ENCODE measurements at regions not wholly inside any gene's neighbourhood (a gene's known extent, or its start where the extent isn't known, plus 50 kb on each side); places are given as distances from the start of the nearest gene placed in this dataset.

GRCh38 chr15:93154666-93155065 is 65.7 kb upstream of the RGMA start:
- no peaks in the 10 kb centered on the region for H3K4me1 ChIP-seq (ENCODE audit: control insufficient read depth, low read depth, low read length)
- H3K4me3 ChIP-seq (ENCODE audit: low read length) = no peak overlapping the region
- no peak overlapping the region for H2BK15ac ChIP-seq (replicated peaks; ENCODE audit: low read depth)
- no peak overlapping the region for H4K5ac ChIP-seq (ENCODE audit: low read length)
- no peak overlapping the region for H3K56ac ChIP-seq (ENCODE audit: low read length)
- no peak overlapping the region for H4K8ac ChIP-seq (ENCODE audit: low read depth, low read length)
- no peak for DNase-seq
- no peak overlapping the region for H2BK5ac ChIP-seq (ENCODE audit: low read length)
- H3K4me2 ChIP-seq (ENCODE audit: low read length) = no peak overlapping the region
- H3K79me2 ChIP-seq (ENCODE audit: control insufficient read depth, insufficient read depth, low read length) = no peaks in the 10 kb centered on the region
- no peak overlapping the region for H2BK120ac ChIP-seq (ENCODE audit: low read depth, low read length)
- no peak overlapping the region for H3K18ac ChIP-seq (ENCODE audit: low read length)
- H3K23ac ChIP-seq (ENCODE audit: low read length) = no peak overlapping the region
- no peak overlapping the region for H3K27ac ChIP-seq (ENCODE audit: low read depth, low read length)
- H2AK5ac ChIP-seq (ENCODE audit: low read length) = no peak overlapping the region
- WGBS (ENCODE audit: extremely low coverage, insufficient coverage, low lambda C conversion rate) = no CpG with 5 or more reads among the region's 5 CpGs
- no peaks in the 10 kb centered on the region for H3K79me1 ChIP-seq (ENCODE audit: low read length)
- no peaks in the 10 kb centered on the region for H3K36me3 ChIP-seq (ENCODE audit: control insufficient read depth, insufficient read depth, low read length)
- H3K27me3 ChIP-seq (ENCODE audit: insufficient read depth, low read length, poor library complexity) = no peaks in the 10 kb centered on the region
- no peak overlapping the region for H3K4ac ChIP-seq (ENCODE audit: low read depth, low read length)
- H3K9ac ChIP-seq (ENCODE audit: low read length) = no peak overlapping the region

GRCh38 chr15:93152951-93153350 is 63.9 kb upstream of the RGMA start:
- Histone ChIP-seq H2BK15ac (replicated peaks; ENCODE audit: low read depth) (no peak overlapping the region), H3K79me1 (ENCODE audit: low read length) (no peaks in the 10 kb centered on the region), H3K27me3 (ENCODE audit: insufficient read depth, low read length, poor library complexity) (no peaks in the 10 kb centered on the region), H3K4me3 (ENCODE audit: low read length) (no peak overlapping the region), H3K36me3 (ENCODE audit: control insufficient read depth, insufficient read depth, low read length) (no peaks in the 10 kb centered on the region), H3K9ac (ENCODE audit: low read length) (no peak overlapping the region), H3K4ac (ENCODE audit: low read depth, low read length) (no peak overlapping the region), H3K56ac (ENCODE audit: low read length) (no peak overlapping the region), H3K4me2 (ENCODE audit: low read length) (no peak overlapping the region), H3K4me1 (ENCODE audit: control insufficient read depth, low read depth, low read length) (no peaks in the 10 kb centered on the region), H4K5ac (ENCODE audit: low read length) (no peak overlapping the region), H2BK5ac (ENCODE audit: low read length) (no peak overlapping the region), H3K27ac (ENCODE audit: low read depth, low read length) (no peak overlapping the region), H3K79me2 (ENCODE audit: control insufficient read depth, insufficient read depth, low read length) (no peaks in the 10 kb centered on the region), H2BK120ac (ENCODE audit: low read depth, low read length) (no peak overlapping the region), H2AK5ac (ENCODE audit: low read length) (no peak overlapping the region), H3K23ac (ENCODE audit: low read length) (no peak overlapping the region), H4K8ac (ENCODE audit: low read depth, low read length) (no peak overlapping the region), H3K18ac (ENCODE audit: low read length) (no peak overlapping the region)
- no peak for DNase-seq
- WGBS (ENCODE audit: extremely low coverage, insufficient coverage, low lambda C conversion rate) = no CpG with 5 or more reads among the region's 6 CpGs

GRCh38 chr15:93152360-93152759 is 63.3 kb upstream of the RGMA start:
- Histone ChIP-seq H3K27ac (ENCODE audit: low read depth, low read length) (no peak overlapping the region), H3K4ac (ENCODE audit: low read depth, low read length) (no peak overlapping the region), H3K9ac (ENCODE audit: low read length) (no peak overlapping the region), H4K8ac (ENCODE audit: low read depth, low read length) (no peak overlapping the region), H2BK5ac (ENCODE audit: low read length) (no peak overlapping the region), H3K36me3 (ENCODE audit: control insufficient read depth, insufficient read depth, low read length) (no peaks in the 10 kb centered on the region), H4K5ac (ENCODE audit: low read length) (no peak overlapping the region), H3K18ac (ENCODE audit: low read length) (no peak overlapping the region), H3K4me3 (ENCODE audit: low read length) (no peak overlapping the region), H3K79me2 (ENCODE audit: control insufficient read depth, insufficient read depth, low read length) (no peaks in the 10 kb centered on the region), H3K4me2 (ENCODE audit: low read length) (no peak overlapping the region), H2AK5ac (ENCODE audit: low read length) (no peak overlapping the region), H3K27me3 (ENCODE audit: insufficient read depth, low read length, poor library complexity) (no peaks in the 10 kb centered on the region), H3K4me1 (ENCODE audit: control insufficient read depth, low read depth, low read length) (no peaks in the 10 kb centered on the region), H3K23ac (ENCODE audit: low read length) (no peak overlapping the region), H3K79me1 (ENCODE audit: low read length) (no peaks in the 10 kb centered on the region), H3K56ac (ENCODE audit: low read length) (no peak overlapping the region), H2BK15ac (replicated peaks; ENCODE audit: low read depth) (no peak overlapping the region), H2BK120ac (ENCODE audit: low read depth, low read length) (no peak overlapping the region)
- no CpG with 5 or more reads among the region's 5 CpGs for WGBS (ENCODE audit: extremely low coverage, insufficient coverage, low lambda C conversion rate)
- DNase-seq = no peak

- no peak overlapping the region for H4K8ac ChIP-seq (ENCODE audit: low read depth, low read length)
- H2BK15ac ChIP-seq (replicated peaks; ENCODE audit: low read depth) = no peak overlapping the region
- no peak overlapping the region for H3K18ac ChIP-seq (ENCODE audit: low read length)
- H3K4me2 ChIP-seq (ENCODE audit: low read length) = no peak overlapping the region
- H2BK120ac ChIP-seq (ENCODE audit: low read depth, low read length) = no peak overlapping the region
- no peak overlapping the region for H3K27ac ChIP-seq (ENCODE audit: low read depth, low read length)
- H3K23ac ChIP-seq (ENCODE audit: low read length) = no peak overlapping the region
- no peaks in the 10 kb centered on the region for H3K79me2 ChIP-seq (ENCODE audit: control insufficient read depth, insufficient read depth, low read length)
- H4K5ac ChIP-seq (ENCODE audit: low read length) = no peak overlapping the region
- no peak overlapping the region for H2BK5ac ChIP-seq (ENCODE audit: low read length)
- H3K4ac ChIP-seq (ENCODE audit: low read depth, low read length) = no peak overlapping the region
- no peak overlapping the region for H3K4me3 ChIP-seq (ENCODE audit: low read length)
- WGBS (ENCODE audit: extremely low coverage, insufficient coverage, low lambda C conversion rate) = no CpG with 5 or more reads among the region's 14 CpGs
- no peak for DNase-seq
- no peak overlapping the region for H3K9ac ChIP-seq (ENCODE audit: low read length)
- no peak overlapping the region for H3K56ac ChIP-seq (ENCODE audit: low read length)
- peak overlapping the region; percentile 36 for H2AK5ac ChIP-seq (ENCODE audit: low read length)
- no peaks in the 10 kb centered on the region for H3K4me1 ChIP-seq (ENCODE audit: control insufficient read depth, low read depth, low read length)
- H3K79me1 ChIP-seq (ENCODE audit: low read length) = no peaks in the 10 kb centered on the region
- no peaks in the 10 kb centered on the region for H3K36me3 ChIP-seq (ENCODE audit: control insufficient read depth, insufficient read depth, low read length)
- no peaks in the 10 kb centered on the region for H3K27me3 ChIP-seq (ENCODE audit: insufficient read depth, low read length, poor library complexity)
These were observed 62.2 kb upstream of the RGMA start for GRCh38 chr15:93150910-93151881.

- Histone ChIP-seq H3K18ac (ENCODE audit: low read length) (no peak overlapping the region), H3K27me3 (ENCODE audit: insufficient read depth, low read length, poor library complexity) (no peaks in the 10 kb centered on the region), H3K4ac (ENCODE audit: low read depth, low read length) (no peak overlapping the region), H3K9ac (ENCODE audit: low read length) (no peak overlapping the region), H3K4me1 (ENCODE audit: control insufficient read depth, low read depth, low read length) (no peaks in the 10 kb centered on the region), H3K36me3 (ENCODE audit: control insufficient read depth, insufficient read depth, low read length) (no peaks in the 10 kb centered on the region), H4K5ac (ENCODE audit: low read length) (no peak overlapping the region), H3K27ac (ENCODE audit: low read depth, low read length) (no peak overlapping the region), H3K79me1 (ENCODE audit: low read length) (no peaks in the 10 kb centered on the region), H3K79me2 (ENCODE audit: control insufficient read depth, insufficient read depth, low read length) (no peaks in the 10 kb centered on the region), H2BK15ac (replicated peaks; ENCODE audit: low read depth) (no peak overlapping the region), H3K23ac (ENCODE audit: low read length) (no peak overlapping the region), H2AK5ac (ENCODE audit: low read length) (no peak overlapping the region), H2BK5ac (ENCODE audit: low read length) (no peak overlapping the region), H3K56ac (ENCODE audit: low read length) (no peak overlapping the region), H3K4me2 (ENCODE audit: low read length) (no peak overlapping the region), H4K8ac (ENCODE audit: low read depth, low read length) (no peak overlapping the region), H2BK120ac (ENCODE audit: low read depth, low read length) (no peak overlapping the region), H3K4me3 (ENCODE audit: low read length) (no peak overlapping the region)
- no CpG with 5 or more reads among the region's 5 CpGs for WGBS (ENCODE audit: extremely low coverage, insufficient coverage, low lambda C conversion rate)
- DNase-seq = no peak
These were observed 57.6 kb upstream of the RGMA start for GRCh38 chr15:93146601-93147000.
